ENCODE measurements at regions not wholly inside any gene's neighbourhood (a gene's known extent, or its start where the extent isn't known, plus 50 kb on each side); places are given as distances from the start of the nearest gene placed in this dataset.

DNA sequence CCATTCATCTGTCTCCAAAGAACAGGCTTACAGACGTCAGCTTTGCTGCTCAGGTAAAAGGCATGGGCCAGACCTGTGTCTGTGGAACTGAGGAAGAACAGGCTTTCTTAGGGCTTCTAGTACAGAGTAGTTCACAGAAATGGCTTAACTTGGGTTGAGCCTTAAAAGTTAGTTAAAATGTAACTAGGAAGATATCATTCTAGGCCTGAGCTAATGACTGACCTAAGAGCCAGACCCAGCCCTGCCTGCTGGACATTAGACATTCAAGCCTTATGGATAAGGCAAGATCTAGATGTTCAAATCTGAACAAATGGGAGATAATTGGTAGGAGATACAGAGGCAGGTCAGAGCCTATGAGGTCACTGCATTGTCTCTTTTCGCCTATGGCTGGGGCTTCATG is 73.9 kb upstream of the SLC14A2 start:
- no peak for TF ChIP-seq EP300 (IDR thresholded peaks at IDR 0.05)
- TF ChIP-seq, protein P1, sequence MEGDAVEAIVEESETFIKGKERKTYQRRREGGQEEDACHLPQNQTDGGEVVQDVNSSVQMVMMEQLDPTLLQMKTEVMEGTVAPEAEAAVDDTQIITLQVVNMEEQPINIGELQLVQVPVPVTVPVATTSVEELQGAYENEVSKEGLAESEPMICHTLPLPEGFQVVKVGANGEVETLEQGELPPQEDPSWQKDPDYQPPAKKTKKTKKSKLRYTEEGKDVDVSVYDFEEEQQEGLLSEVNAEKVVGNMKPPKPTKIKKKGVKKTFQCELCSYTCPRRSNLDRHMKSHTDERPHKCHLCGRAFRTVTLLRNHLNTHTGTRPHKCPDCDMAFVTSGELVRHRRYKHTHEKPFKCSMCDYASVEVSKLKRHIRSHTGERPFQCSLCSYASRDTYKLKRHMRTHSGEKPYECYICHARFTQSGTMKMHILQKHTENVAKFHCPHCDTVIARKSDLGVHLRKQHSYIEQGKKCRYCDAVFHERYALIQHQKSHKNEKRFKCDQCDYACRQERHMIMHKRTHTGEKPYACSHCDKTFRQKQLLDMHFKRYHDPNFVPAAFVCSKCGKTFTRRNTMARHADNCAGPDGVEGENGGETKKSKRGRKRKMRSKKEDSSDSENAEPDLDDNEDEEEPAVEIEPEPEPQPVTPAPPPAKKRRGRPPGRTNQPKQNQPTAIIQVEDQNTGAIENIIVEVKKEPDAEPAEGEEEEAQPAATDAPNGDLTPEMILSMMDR (IDR thresholded peaks at IDR 0.05), result no peak
- no peak for TF ChIP-seq POLR2A (IDR thresholded peaks at IDR 0.05)
- intact Hi-C loops (cut with DNase I), result no loop called here
- no peaks in the 10 kb centered on the region for H3K4me1 ChIP-seq (ENCODE audit: insufficient read depth)
- 84 to 96% (median 89%) methylated on average over 2 of the region's 2 CpGs for WGBS, 3 donors
- no peak for DNase-seq
- no peaks in the 10 kb centered on the region for H3K9me3 ChIP-seq
- no peaks in the 10 kb centered on the region for H3K27me3 ChIP-seq
- no peak overlapping the region for H3K27ac ChIP-seq
- H3K36me3 ChIP-seq, result no peaks in the 10 kb centered on the region
- H3K4me3 ChIP-seq, result no peak overlapping the region

DNA sequence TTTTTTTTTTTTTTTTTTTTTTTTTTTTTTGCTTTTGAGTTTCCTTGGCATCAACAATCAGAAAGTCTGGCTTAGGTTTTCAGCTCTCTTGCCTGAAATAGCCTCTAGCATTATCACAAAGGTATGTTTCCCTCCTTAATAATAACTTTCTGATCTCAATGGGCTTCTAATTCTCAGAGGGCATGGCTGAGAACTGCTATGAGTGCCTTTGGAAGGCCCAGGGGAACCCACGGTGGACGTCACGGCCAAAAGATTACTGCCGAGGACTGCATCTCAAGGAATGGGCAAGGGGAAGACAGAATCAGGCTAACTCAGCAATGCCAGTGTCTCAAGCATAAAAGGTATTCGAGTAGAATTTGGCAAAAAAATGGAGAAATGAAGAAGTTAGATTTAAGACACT is 73.2 kb upstream of the SLC14A2 start:
- 72 to 80% (median 77%) methylated on average over 5 of the region's 5 CpGs for WGBS, 3 donors
- no peaks in the 10 kb centered on the region for H3K27me3 ChIP-seq
- H3K27ac ChIP-seq, result no peak overlapping the region
- intact Hi-C loops (cut with DNase I), result no loop called here
- no peaks in the 10 kb centered on the region for H3K36me3 ChIP-seq
- H3K4me3 ChIP-seq, result no peak overlapping the region
- no peak for DNase-seq
- H3K9me3 ChIP-seq, result no peaks in the 10 kb centered on the region
- TF ChIP-seq, protein P1 (IDR thresholded peaks at IDR 0.05), result no peak
- TF ChIP-seq POLR2A (IDR thresholded peaks at IDR 0.05) (no peak), EP300 (IDR thresholded peaks at IDR 0.05) (no peak)
- H3K4me1 ChIP-seq (ENCODE audit: insufficient read depth), result no peaks in the 10 kb centered on the region

DNA sequence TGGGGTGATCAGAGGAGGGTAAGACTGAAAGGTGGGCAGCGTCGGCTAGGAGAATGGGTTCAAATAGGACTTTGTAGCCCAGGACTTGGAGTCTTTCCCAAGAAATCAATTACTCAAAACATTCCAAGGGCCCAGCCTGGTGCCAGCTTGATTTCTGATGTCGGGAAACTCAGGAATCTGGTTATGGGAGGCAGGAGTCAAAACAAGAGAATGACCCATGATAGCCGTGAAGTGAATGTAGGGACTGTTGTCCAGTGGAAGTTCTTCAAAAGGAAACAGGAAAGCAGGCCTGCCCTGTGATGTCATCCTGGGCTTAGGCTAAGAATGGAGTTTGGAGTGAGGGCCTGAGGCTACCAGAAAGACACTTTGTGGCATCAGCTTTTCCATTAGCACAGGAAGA is 67.4 kb upstream of the SLC14A2 start:
- H3K4me3 ChIP-seq, result no peak overlapping the region
- TF ChIP-seq, protein P1 (IDR thresholded peaks at IDR 0.05), result no peak
- TF ChIP-seq POLR2A (IDR thresholded peaks at IDR 0.05) (no peak), EP300 (IDR thresholded peaks at IDR 0.05) (no peak)
- H3K4me1 ChIP-seq (ENCODE audit: insufficient read depth), result no peaks in the 10 kb centered on the region
- H3K27me3 ChIP-seq, result no peaks in the 10 kb centered on the region
- DNase-seq, result no peak
- H3K36me3 ChIP-seq, result no peaks in the 10 kb centered on the region
- intact Hi-C loops (cut with DNase I), result no loop called here
- H3K9me3 ChIP-seq, result no peaks in the 10 kb centered on the region
- H3K27ac ChIP-seq, result no peak overlapping the region
- 80 to 92% (median 92%) methylated on average over 4 of the region's 4 CpGs for WGBS, 3 donors

DNA sequence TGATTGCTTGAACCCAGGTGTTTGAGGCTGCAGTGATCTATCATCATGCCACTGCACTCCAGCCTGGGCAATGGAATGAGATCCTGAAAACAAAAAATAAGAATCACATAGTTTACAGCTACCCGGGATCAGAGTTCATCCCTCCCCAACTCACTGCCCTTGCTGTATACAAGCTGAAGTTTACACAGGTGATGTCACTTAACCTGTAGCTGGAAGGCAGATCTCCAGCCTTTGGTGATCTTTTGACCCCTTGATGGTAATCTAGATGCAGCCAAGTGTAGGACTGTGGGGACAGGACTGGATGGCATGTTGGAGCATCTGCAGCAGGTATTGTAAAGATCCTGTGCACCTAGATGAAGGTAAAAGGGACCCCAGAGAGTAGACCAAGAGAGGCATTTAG is 66.7 kb upstream of the SLC14A2 start:
- Histone ChIP-seq H3K36me3 (no peaks in the 10 kb centered on the region), H3K27me3 (no peaks in the 10 kb centered on the region), H3K4me1 (ENCODE audit: insufficient read depth) (no peaks in the 10 kb centered on the region), H3K4me3 (no peak overlapping the region), H3K27ac (no peak overlapping the region), H3K9me3 (no peaks in the 10 kb centered on the region)
- intact Hi-C loops (cut with DNase I), result no loop called here
- 86 to 90% (median 86%) methylated on average over 1 of the region's 1 CpG for WGBS, 3 donors
- TF ChIP-seq EP300 (IDR thresholded peaks at IDR 0.05) (no peak), POLR2A (IDR thresholded peaks at IDR 0.05) (no peak)
- DNase-seq, result no peak

DNA sequence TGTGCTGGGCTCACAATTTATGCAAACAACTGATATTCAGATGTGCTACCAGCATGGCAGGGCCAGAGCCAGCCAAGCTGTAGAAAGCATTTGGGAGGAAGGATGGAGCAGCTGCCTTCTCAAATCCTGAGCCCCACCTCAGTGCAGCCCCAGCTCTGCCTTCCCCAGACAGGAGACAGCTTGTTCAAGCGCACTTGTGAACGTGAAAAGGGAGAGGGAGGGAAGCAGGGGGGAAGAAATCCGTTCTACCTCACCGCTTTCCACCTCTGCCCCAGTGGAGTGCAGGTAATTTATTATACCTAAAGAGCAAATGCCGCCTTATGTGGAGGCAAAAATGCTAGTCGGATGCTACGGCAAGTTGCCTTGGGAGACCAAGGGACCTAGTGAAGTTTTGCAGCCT is 66.0 kb upstream of the SLC14A2 start:
- 68 to 89% (median 88%) methylated on average over 7 of the region's 7 CpGs for WGBS, 3 donors
- no peaks in the 10 kb centered on the region for H3K27me3 ChIP-seq
- H3K4me1 ChIP-seq (ENCODE audit: insufficient read depth), result no peaks in the 10 kb centered on the region
- H3K27ac ChIP-seq, result no peak overlapping the region
- no peak for DNase-seq
- intact Hi-C loops (cut with DNase I), result no loop called here
- no peak overlapping the region for H3K4me3 ChIP-seq
- H3K9me3 ChIP-seq, result no peaks in the 10 kb centered on the region
- TF ChIP-seq EP300 (IDR thresholded peaks at IDR 0.05), result no peak
- TF ChIP-seq, protein P1 (IDR thresholded peaks at IDR 0.05), result no peak
- no peak for TF ChIP-seq POLR2A (IDR thresholded peaks at IDR 0.05)
- H3K36me3 ChIP-seq, result no peaks in the 10 kb centered on the region

All from ovary (tissue), 7 donors.